Putamen (tissue), 1 donor: ENCODE measurements at regions not wholly inside any gene's neighbourhood (a gene's known extent, or its start where the extent isn't known, plus 50 kb on each side); places are given as distances from the start of the nearest gene placed in this dataset.

Experiments
- DNase-seq: peaks from one replicate; pipeline ENCODE4 v3.0.0-alpha.2; 2016; ENCODE audit warnings: low spot score

DNA sequence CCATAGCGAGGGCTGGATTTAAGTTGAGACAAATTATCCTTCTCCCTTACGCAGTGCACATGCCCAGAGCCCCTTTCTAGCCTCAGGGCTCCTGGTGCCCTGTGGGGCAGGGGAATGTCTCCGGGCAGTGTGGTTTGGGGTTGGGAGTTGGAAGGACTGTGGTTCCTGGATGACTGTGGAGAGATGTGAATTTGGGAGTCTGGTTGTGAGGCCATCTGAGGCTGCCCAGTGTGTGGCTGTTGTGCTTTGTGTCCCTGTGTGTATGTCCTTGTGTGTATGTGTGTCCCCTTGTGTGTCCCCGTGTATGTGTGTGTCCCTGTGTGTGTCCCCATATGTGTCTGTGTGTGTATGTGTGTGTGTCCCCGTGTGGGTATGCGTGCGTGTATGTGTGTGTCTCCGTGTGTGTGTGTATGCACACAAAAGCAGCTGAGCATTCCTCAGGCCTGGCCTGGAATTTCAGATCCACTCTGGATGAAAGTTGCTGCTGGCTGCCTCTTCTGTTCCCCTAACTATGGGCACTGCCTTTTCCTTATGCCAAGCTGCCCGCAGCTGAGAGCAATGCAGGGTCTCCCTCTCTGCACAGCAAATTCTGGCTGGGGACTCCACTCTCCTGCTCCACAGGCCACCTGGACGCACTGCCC, 65.4 kb downstream of the UBIAD1 start:
- no peak for DNase-seq

DNA sequence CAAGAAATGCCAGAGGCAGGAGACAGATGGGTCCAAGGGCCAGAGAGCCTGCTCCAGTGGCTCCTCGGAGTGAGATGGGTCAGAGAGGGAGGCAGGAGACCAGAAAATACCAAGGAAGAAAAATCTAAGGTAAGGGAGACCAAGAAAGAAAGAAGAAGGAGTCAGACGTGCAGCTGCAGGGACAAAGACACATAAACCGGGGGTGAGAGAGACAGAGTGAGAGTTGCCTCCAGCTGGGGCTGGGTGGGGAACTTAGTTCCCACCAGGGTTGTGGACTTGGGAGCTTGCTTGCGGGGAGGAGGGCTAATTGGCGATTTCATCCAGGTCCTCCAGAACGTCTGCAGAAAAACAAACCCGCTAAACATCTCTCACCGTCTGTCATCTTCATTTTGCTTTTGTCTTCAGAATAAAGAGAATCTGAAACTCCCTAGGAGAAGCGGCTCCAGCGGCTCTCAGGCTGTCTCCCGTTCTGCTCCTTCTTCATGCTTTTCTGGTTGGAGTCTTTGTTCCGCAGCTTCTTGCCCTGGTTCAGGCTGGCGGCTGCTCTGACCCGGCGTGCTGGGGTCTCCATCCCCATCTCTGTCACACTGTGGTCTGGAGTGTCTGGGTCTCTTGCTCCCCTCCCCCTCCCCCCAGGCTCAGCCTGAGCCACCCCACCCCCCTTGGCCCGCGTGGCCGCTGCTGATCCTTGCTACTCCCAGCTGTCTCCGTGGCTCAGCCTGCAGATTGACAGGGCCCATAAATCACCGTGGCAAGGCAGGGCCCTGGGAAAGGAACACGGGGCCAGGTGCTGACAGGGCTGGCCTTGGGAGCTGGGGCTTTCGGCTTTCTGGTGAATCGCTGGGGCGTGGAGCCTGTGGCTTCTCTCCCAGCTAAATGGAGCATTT, 66.6 kb downstream of the UBIAD1 start:
- DNase-seq = no peak

DNA sequence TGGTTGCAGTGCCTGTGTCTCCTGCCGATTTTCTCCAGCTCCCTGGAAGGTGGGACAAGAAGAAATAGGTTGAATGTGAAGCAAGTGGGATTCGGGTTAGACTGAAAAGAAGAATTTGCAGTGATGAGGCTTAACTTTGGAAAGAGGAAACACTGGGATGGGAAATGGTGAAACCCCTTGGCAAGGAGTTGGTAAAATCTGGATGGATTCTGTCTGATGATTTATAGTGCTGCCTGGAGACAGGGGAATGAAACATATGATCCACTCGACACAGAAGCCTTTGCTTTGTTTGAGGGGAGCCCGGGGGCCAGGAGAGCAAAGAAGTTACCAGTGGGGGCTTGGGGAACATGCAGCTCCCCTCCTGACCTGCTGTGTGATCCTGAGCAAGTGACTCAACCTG, 67.2 kb downstream of the UBIAD1 start:
- no peak for DNase-seq

GRCh38 chr1:11341901-11342552, 69.0 kb downstream of the UBIAD1 start:
- DNase-seq = no peak

- DNase-seq = no peak
Observed at GRCh38 chr1:11342621-11343032, 69.6 kb downstream of the UBIAD1 start.

DNA sequence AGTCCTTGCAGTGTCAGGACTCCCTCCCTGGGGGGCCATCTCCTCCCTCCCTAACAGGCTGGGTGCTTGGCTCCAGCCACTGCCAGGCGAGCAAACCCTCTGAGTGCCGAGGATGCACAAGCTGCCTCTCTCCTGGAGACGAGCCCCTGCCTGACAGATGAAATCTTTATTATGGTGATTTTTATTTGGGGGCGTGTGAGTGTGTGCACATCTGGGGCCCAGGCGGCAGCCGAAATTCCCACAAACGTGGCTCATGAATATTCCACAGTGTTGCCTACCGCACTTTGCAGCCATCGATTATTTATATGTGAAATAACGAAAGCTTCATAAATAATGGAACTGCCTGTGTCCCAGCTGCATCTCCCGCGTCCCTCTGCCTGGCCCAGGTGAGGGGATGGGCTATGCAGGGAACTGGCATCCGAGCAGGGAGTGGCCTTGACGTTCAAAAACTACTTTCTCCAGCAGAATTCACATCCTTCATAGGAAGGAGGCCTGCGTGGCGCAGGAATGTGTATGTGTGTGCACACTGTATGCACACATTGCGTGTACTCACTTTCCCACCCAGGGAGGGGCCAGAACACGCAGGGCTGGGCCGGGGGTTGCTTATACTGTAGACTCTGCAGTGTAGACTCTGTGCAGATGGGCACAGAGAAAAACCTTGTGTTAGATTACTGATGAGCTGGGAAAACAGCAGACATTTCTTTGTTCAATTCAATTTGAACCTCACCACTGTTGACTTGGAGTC, 73.1 kb downstream of the UBIAD1 start:
- no peak for DNase-seq

- peak; percentile 50 for DNase-seq
Observed at GRCh38 chr1:11350265-11350664, 77.3 kb downstream of the UBIAD1 start.

GRCh38 chr1:11352058-11352715, 79.2 kb downstream of the UBIAD1 start:
- DNase-seq = no peak

GRCh38 chr1:11352816-11353799, 80.1 kb downstream of the UBIAD1 start:
- DNase-seq = no peak

DNA sequence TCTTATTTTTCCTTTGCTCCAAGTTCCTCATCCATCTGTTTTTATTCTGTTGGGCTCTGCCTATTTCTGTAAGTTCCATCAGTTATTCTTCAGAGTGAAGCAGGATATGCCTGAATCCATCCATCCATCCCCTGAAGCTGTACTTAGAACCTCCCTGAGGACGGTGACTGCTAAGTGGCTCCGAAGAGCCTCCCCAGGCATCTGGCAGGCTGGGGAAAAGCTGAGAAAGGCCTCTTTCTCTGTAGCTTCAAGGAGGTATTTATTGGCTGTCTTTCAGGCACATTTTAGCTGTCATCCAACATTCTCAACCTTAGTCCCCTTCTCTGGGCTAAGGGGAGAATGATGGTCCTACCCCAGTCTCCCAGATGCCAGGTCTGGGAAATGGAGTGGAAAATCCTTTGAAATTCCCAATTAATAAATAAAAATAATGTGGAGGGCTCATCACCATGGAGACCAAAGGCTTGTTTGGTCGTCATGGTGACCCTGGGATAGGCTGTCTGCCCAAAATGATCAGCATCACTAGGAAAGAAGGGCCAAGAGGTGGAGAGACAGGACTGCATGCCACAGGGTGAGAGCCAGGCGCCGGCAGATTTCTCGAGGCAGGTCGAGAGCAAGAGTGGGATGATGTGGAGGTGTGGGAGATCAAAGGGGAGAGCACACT, 82.0 kb downstream of the UBIAD1 start:
- DNase-seq = no peak

- peak; percentile 88 for DNase-seq
Observed at GRCh38 chr1:11355559-11356475, 82.8 kb downstream of the UBIAD1 start.

GRCh38 chr1:11357276-11357675, 84.3 kb downstream of the UBIAD1 start:
- peak; percentile 36 for DNase-seq

- DNase-seq = no peak
Observed at GRCh38 chr1:11358984-11359383, 86.0 kb downstream of the UBIAD1 start.

DNA sequence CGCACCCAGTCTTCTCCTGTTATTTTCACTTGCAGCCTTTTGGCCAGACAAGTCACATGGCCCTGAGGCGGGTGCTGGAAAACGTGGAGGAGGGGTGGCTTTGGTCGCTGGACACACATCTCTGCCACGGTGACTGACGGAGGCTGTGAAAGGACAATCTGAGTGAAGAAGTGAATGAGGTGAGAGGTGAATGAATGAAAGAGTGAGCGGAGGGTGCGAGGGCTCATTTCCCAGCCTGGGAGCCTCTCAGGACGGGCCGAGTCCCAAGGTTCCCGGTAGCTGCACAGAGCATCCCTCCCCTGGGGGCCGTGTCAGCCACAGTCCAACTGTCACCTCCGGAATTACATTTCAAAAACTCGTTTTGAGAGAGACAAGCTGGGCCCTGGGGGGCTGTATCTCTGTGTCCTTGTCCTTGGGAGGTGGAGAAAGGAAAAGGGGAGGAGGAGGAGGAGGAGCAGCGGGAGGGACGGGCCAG, 89.6 kb downstream of the UBIAD1 start:
- no peak for DNase-seq

GRCh38 chr1:11364170-11364569, 91.2 kb downstream of the UBIAD1 start:
- no peak for DNase-seq

- DNase-seq = no peak
Observed at GRCh38 chr1:11365744-11366387, 92.9 kb downstream of the UBIAD1 start.

GRCh38 chr1:11373029-11373894, 100.3 kb downstream of the UBIAD1 start:
- DNase-seq = no peak
